Panc1 (cell line): ENCODE measurements at regions not wholly inside any gene's neighbourhood (a gene's known extent, or its start where the extent isn't known, plus 50 kb on each side); places are given as distances from the start of the nearest gene placed in this dataset.

ENCODE experiments used
- POLR2AphosphoS5 ChIP-seq: IDR thresholded peaks from 2 replicates; pipeline ENCODE4 v1.6.1; 2012; ENCODE audit warnings: mild to moderate bottlenecking, low read depth, low read length, moderate library complexity
- SIN3A ChIP-seq: IDR thresholded peaks from 2 replicates; pipeline ENCODE4 v1.6.1; 2012; ENCODE audit warnings: low read depth, mild to moderate bottlenecking, low read length, moderate library complexity, borderline replicate concordance; ENCODE audit not compliant: insufficient read depth
- TF ChIP-seq, protein P1 (sequence below): fragments of 450-650 bp; IDR thresholded peaks from 2 replicates; pipeline ENCODE4 v1.5.1; 2017; ENCODE audit warnings: mild to moderate bottlenecking

DNA sequence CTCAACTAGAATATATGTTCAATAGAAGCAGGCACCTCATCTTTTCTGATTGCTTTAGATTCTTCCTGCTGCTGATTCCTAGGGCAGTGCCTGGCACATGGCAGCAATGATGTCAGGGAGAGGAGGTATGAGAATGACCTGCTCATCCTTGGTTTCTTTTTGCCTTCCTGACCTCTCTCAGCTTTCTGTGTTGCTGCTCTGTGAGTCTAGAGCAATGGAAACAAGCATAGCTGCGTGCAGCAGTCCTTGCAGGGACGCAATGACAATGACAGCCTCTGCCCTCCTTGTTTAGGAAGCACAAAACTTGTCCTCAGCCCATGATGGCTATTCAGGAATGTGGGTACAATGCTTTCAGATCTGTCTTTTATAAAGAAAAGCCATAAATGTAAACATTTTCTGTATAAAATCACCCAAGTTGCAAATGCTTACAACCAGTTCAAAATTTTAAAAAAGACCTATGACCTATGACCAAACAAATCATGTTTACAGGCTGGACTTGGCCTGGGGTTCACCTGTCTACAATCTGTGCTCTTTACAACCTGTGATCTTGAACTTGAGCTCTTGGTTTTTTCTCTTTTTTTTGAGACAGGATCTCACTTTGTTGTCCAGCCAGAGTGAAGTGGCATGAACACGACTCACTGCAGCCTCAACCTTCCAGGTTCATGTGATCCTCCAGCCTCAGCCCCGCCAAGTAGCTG lies 549.4 kb upstream of the ATP2B1 start:
- TF ChIP-seq SIN3A (no peak), POLR2AphosphoS5 (no peak)
- TF ChIP-seq, protein P1, sequence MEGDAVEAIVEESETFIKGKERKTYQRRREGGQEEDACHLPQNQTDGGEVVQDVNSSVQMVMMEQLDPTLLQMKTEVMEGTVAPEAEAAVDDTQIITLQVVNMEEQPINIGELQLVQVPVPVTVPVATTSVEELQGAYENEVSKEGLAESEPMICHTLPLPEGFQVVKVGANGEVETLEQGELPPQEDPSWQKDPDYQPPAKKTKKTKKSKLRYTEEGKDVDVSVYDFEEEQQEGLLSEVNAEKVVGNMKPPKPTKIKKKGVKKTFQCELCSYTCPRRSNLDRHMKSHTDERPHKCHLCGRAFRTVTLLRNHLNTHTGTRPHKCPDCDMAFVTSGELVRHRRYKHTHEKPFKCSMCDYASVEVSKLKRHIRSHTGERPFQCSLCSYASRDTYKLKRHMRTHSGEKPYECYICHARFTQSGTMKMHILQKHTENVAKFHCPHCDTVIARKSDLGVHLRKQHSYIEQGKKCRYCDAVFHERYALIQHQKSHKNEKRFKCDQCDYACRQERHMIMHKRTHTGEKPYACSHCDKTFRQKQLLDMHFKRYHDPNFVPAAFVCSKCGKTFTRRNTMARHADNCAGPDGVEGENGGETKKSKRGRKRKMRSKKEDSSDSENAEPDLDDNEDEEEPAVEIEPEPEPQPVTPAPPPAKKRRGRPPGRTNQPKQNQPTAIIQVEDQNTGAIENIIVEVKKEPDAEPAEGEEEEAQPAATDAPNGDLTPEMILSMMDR: no peak
